ENCODE measurements at regions not wholly inside any gene's neighbourhood (a gene's known extent, or its start where the extent isn't known, plus 50 kb on each side); places are given as distances from the start of the nearest gene placed in this dataset.

GRCh38 chr2:81481242-81481993, 1176.9 kb upstream of the LRRTM1 start:
- TF ChIP-seq CTCF (conservative IDR thresholded peaks at IDR 0.05; ENCODE audit: low read depth, low read length), result no peak
- no peak for TF ChIP-seq EZH2phosphoT487 (IDR thresholded peaks at IDR 0.05; ENCODE audit: borderline replicate concordance, low read length)
